GM19025 (cell line): ENCODE measurements at regions not wholly inside any gene's neighbourhood (a gene's known extent, or its start where the extent isn't known, plus 50 kb on each side); places are given as distances from the start of the nearest gene placed in this dataset.

ENCODE experiments used
- ATAC-seq: cut with Tn5 transposase; IDR thresholded peaks from one replicate; pipeline ENCODE4 v1.9.1; 2021; ENCODE audit warnings: mild to moderate bottlenecking, low read depth, moderate library complexity; ENCODE audit not compliant: unreplicated experiment

- no peak for ATAC-seq
These were observed 242.5 kb upstream of the ATP2B1 start for GRCh38 chr12:89951050-89951693.

GRCh38 chr12:89950421-89950820 lies 241.8 kb upstream of the ATP2B1 start:
- ATAC-seq: peak; percentile 40

GRCh38 chr12:89949457-89950195 lies 241.0 kb upstream of the ATP2B1 start:
- ATAC-seq: peak; percentile 85

- no peak for ATAC-seq
These were observed 239.9 kb upstream of the ATP2B1 start for GRCh38 chr12:89948271-89949175.

- ATAC-seq: no peak
These were observed 239.0 kb upstream of the ATP2B1 start for GRCh38 chr12:89947437-89948270.

GRCh38 chr12:89946518-89947135 lies 238.0 kb upstream of the ATP2B1 start:
- ATAC-seq: no peak

- ATAC-seq: no peak
These were observed 236.5 kb upstream of the ATP2B1 start for GRCh38 chr12:89945123-89945522.

- ATAC-seq: no peak
These were observed 234.8 kb upstream of the ATP2B1 start for GRCh38 chr12:89943463-89943862.

- ATAC-seq: no peak
These were observed 232.8 kb upstream of the ATP2B1 start for GRCh38 chr12:89941436-89941835.

- no peak for ATAC-seq
These were observed 231.0 kb upstream of the ATP2B1 start for GRCh38 chr12:89939522-89940215.

GRCh38 chr12:89936631-89937030 lies 228.0 kb upstream of the ATP2B1 start:
- no peak for ATAC-seq

- peak; percentile 82 for ATAC-seq
These were observed 227.2 kb upstream of the ATP2B1 start for GRCh38 chr12:89935850-89936249.

- no peak for ATAC-seq
These were observed 225.3 kb upstream of the ATP2B1 start for GRCh38 chr12:89933911-89934310.

- ATAC-seq: no peak
These were observed 224.3 kb upstream of the ATP2B1 start for GRCh38 chr12:89932954-89933353.

GRCh38 chr12:89928467-89928866 lies 219.8 kb upstream of the ATP2B1 start:
- no peak for ATAC-seq

GRCh38 chr12:89927226-89927698 lies 218.6 kb upstream of the ATP2B1 start:
- ATAC-seq: peak; percentile 98

GRCh38 chr12:89924191-89924590 lies 215.6 kb upstream of the ATP2B1 start:
- no peak for ATAC-seq

- ATAC-seq: no peak
These were observed 214.5 kb upstream of the ATP2B1 start for GRCh38 chr12:89923091-89923490.

- no peak for ATAC-seq
These were observed 212.2 kb upstream of the ATP2B1 start for GRCh38 chr12:89920866-89921265.
